Trophoblast cell (in vitro differentiated cells and primary cell): ENCODE measurements at regions not wholly inside any gene's neighbourhood (a gene's known extent, or its start where the extent isn't known, plus 50 kb on each side); places are given as distances from the start of the nearest gene placed in this dataset.

Experiments used
- DNase-seq, 2 donors: peaks; one replicate each; pipeline ENCODE4 v3.0.0-alpha.2; 2016
- H2AFZ ChIP-seq: 2 replicates; pipeline ENCODE4 v1.6.1; 2013; ENCODE audit warnings: low read length, moderate library complexity, mild to moderate bottlenecking; ENCODE audit not compliant: insufficient read depth, poor library complexity
- H2AK5ac ChIP-seq: 2 replicates; pipeline ENCODE4 v1.6.1; 2013; ENCODE audit warnings: mild to moderate bottlenecking, low read length
- H2BK120ac ChIP-seq: 2 replicates; pipeline ENCODE4 v1.6.1; 2013; ENCODE audit warnings: low read length, mild to moderate bottlenecking, moderate library complexity; ENCODE audit not compliant: insufficient read depth, poor library complexity
- H2BK12ac ChIP-seq: 2 replicates; pipeline ENCODE4 v1.6.1; 2013; ENCODE audit warnings: mild to moderate bottlenecking, low read length, moderate library complexity
- H2BK5ac ChIP-seq: 2 replicates; pipeline ENCODE4 v1.6.1; 2013; ENCODE audit warnings: low read length, low read depth, moderate library complexity, mild to moderate bottlenecking; ENCODE audit not compliant: poor library complexity
- H3K14ac ChIP-seq: 2 replicates; pipeline ENCODE4 v1.6.1; 2013; ENCODE audit warnings: mild to moderate bottlenecking, low read length
- H3K18ac ChIP-seq: 2 replicates; pipeline ENCODE4 v1.6.1; 2013; ENCODE audit warnings: mild to moderate bottlenecking, low read length
- H3K23ac ChIP-seq: 2 replicates; pipeline ENCODE4 v1.6.1; 2013; ENCODE audit warnings: low read length
- H3K27ac ChIP-seq: 2 replicates; pipeline ENCODE4 v1.5.1; 2013; ENCODE audit warnings: low read depth, mild to moderate bottlenecking, inconsistent platforms, low read length, moderate library complexity
- H3K27me3 ChIP-seq: 2 replicates; pipeline ENCODE4 v1.6.1; 2013; ENCODE audit warnings: inconsistent platforms, mild to moderate bottlenecking, low read length, moderate library complexity; ENCODE audit not compliant: insufficient read depth
- H3K36me3 ChIP-seq, 2 experiments: 1 replicate in 1 of 2; 2 replicates in 1 of 2; pipeline ENCODE4 v1.6.1; 2013; ENCODE audit warnings: low read length in 2 of 2, mild to moderate bottlenecking in 2 of 2, moderate library complexity in 1 of 2; ENCODE audit not compliant: insufficient read depth in 2 of 2, control insufficient read depth in 1 of 2
- H3K4ac ChIP-seq: 2 replicates; pipeline ENCODE4 v1.6.1; 2013; ENCODE audit warnings: low read depth, mild to moderate bottlenecking, low read length, moderate library complexity
- H3K4me1 ChIP-seq, 2 experiments: 1 replicate in 1 of 2; 2 replicates in 1 of 2; pipeline ENCODE4 v1.6.1; 2013; ENCODE audit warnings: low read length in 2 of 2, mild to moderate bottlenecking in 2 of 2, moderate library complexity in 1 of 2; ENCODE audit not compliant: insufficient read depth in 2 of 2, control insufficient read depth in 1 of 2
- H3K4me2 ChIP-seq: 2 replicates; pipeline ENCODE4 v1.6.1; 2013; ENCODE audit warnings: inconsistent platforms, mild to moderate bottlenecking, low read length, moderate library complexity
- H3K4me3 ChIP-seq: 2 replicates; pipeline ENCODE4 v1.5.1; 2013; ENCODE audit warnings: mild to moderate bottlenecking, low read depth, low read length, inconsistent platforms
- H3K79me1 ChIP-seq: one replicate; pipeline ENCODE4 v1.6.1; 2013; ENCODE audit warnings: low read length
- H3K79me2 ChIP-seq: 2 replicates; pipeline ENCODE4 v1.6.1; 2013; ENCODE audit warnings: low read length, mild to moderate bottlenecking; ENCODE audit not compliant: control insufficient read depth, insufficient read depth, poor library complexity
- H3K9ac ChIP-seq: 2 replicates; pipeline ENCODE4 v1.6.1; 2013; ENCODE audit warnings: mild to moderate bottlenecking, low read length
- H3K9me3 ChIP-seq: 2 replicates; pipeline ENCODE4 v1.6.1; 2013; ENCODE audit warnings: low read depth, mild to moderate bottlenecking, control low read depth, inconsistent platforms, low read length; ENCODE audit not compliant: insufficient read depth
- H4K12ac ChIP-seq: 2 replicates; pipeline ENCODE4 v1.6.1; 2013; ENCODE audit warnings: low read depth, mild to moderate bottlenecking, low read length, moderate library complexity
- H4K8ac ChIP-seq: 2 replicates; pipeline ENCODE4 v1.6.1; 2013; ENCODE audit warnings: low read depth, mild to moderate bottlenecking, low read length, moderate library complexity
- H4K91ac ChIP-seq: one replicate; pipeline ENCODE4 v1.6.1; 2013; ENCODE audit warnings: low read depth, mild to moderate bottlenecking, low read length, moderate library complexity
- WGBS: extraction: QIAGEN DNeasy Blood & Tissue Kit; methylation state at CpG from one replicate; pipeline ENCODE4 v1.1.7; 2013; ENCODE audit warnings: missing lambda C conversion rate; ENCODE audit not compliant: insufficient read length, insufficient coverage; ENCODE audit errors: extremely low coverage; 5-methylcytosine and 5-hydroxymethylcytosine counted together

- DNase-seq: no peak
- no CpG with 5 or more reads among the region's 7 CpGs for WGBS
- Histone ChIP-seq H3K27me3 (no peaks in the 10 kb centered on the region), H2AFZ (no peak overlapping the region), H3K79me1 (no peaks in the 10 kb centered on the region), H3K14ac (no peak overlapping the region), H3K79me2 (no peaks in the 10 kb centered on the region), H4K91ac (no peak overlapping the region), H3K4me1 (peaks cover 0 to 2% of the 10 kb centered on the region in 2 experiments), H2BK5ac (no peak overlapping the region), H3K9me3 (no peaks in the 10 kb centered on the region), H3K18ac (no peak overlapping the region), H4K12ac (no peak overlapping the region), H3K27ac (no peak overlapping the region), H3K23ac (no peak overlapping the region), H3K4me3 (no peak overlapping the region), H3K4me2 (no peak overlapping the region), H4K8ac (no peak overlapping the region), H2AK5ac (no peak overlapping the region), H3K9ac (no peak overlapping the region), H3K4ac (no peak overlapping the region), H2BK120ac (no peak overlapping the region), H2BK12ac (no peak overlapping the region), H3K36me3 (no peaks in the 10 kb centered on the region)
These were observed 395.2 kb downstream of the RAD51AP2 start for GRCh38 chr2:17122887-17123501.

DNA sequence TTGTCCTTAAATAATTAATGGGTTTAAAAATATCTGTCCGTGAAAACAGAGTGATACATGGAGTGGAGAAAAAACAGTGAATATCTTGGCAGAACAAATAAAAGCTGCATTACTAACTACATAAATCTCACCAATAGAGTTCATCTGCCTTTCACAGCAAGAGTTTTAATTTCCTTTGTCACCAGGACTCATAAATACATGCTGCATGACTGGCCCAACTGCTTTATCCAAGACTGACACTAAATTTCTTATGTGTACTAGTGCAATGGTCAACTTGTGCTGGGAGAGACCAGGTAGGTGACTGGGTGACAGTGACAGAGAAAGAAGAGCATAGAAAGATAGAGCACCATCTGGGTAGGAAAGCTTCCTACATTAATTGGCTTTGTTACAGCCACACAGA, 402.8 kb downstream of the RAD51AP2 start:
- Histone ChIP-seq H2BK120ac (no peak overlapping the region), H2AK5ac (no peak overlapping the region), H4K8ac (no peak overlapping the region), H2BK5ac (no peak overlapping the region), H3K9ac (no peak overlapping the region), H3K79me2 (no peaks in the 10 kb centered on the region), H3K27me3 (no peaks in the 10 kb centered on the region), H4K12ac (no peak overlapping the region), H3K9me3 (no peaks in the 10 kb centered on the region), H3K79me1 (no peaks in the 10 kb centered on the region), H3K23ac (no peak overlapping the region), H3K4me2 (no peak overlapping the region), H3K4ac (no peak overlapping the region), H3K36me3 (no peaks in the 10 kb centered on the region), H2AFZ (no peak overlapping the region), H2BK12ac (no peak overlapping the region), H4K91ac (no peak overlapping the region), H3K18ac (no peak overlapping the region), H3K27ac (no peak overlapping the region), H3K4me3 (no peak overlapping the region), H3K4me1 (no peaks in the 10 kb centered on the region), H3K14ac (no peak overlapping the region)
- no CpG with 5 or more reads among the region's 1 CpG for WGBS
- DNase-seq: no peak

- Histone ChIP-seq H3K23ac (no peak overlapping the region), H3K9me3 (no peaks in the 10 kb centered on the region), H3K36me3 (no peaks in the 10 kb centered on the region), H3K4me3 (no peak overlapping the region), H3K9ac (no peak overlapping the region), H2BK120ac (no peak overlapping the region), H2BK12ac (no peak overlapping the region), H4K91ac (no peak overlapping the region), H3K18ac (no peak overlapping the region), H3K4me2 (no peak overlapping the region), H3K27me3 (no peaks in the 10 kb centered on the region), H2AFZ (no peak overlapping the region), H2AK5ac (no peak overlapping the region), H4K12ac (no peak overlapping the region), H2BK5ac (no peak overlapping the region), H3K79me2 (no peaks in the 10 kb centered on the region), H3K4me1 (no peaks in the 10 kb centered on the region), H3K79me1 (no peaks in the 10 kb centered on the region), H3K14ac (no peak overlapping the region), H3K27ac (no peak overlapping the region), H3K4ac (no peak overlapping the region), H4K8ac (no peak overlapping the region)
- WGBS: no CpG with 5 or more reads among the region's 2 CpGs
- DNase-seq: no peak
These were observed 403.2 kb downstream of the RAD51AP2 start for GRCh38 chr2:17115042-17115441.

- Histone ChIP-seq H3K4me1 (no peaks in the 10 kb centered on the region), H2BK120ac (no peak overlapping the region), H2AFZ (no peak overlapping the region), H3K9ac (no peak overlapping the region), H2BK12ac (no peak overlapping the region), H3K14ac (no peak overlapping the region), H4K12ac (no peak overlapping the region), H3K36me3 (no peaks in the 10 kb centered on the region), H3K79me2 (no peaks in the 10 kb centered on the region), H3K18ac (no peak overlapping the region), H2AK5ac (no peak overlapping the region), H4K91ac (no peak overlapping the region), H3K9me3 (no peaks in the 10 kb centered on the region), H3K23ac (no peak overlapping the region), H3K27me3 (no peaks in the 10 kb centered on the region), H3K4me3 (no peak overlapping the region), H4K8ac (no peak overlapping the region), H3K4me2 (no peak overlapping the region), H3K27ac (no peak overlapping the region), H2BK5ac (no peak overlapping the region), H3K79me1 (no peaks in the 10 kb centered on the region), H3K4ac (no peak overlapping the region)
- no peak for DNase-seq
- no CpG with 5 or more reads among the region's 2 CpGs for WGBS
These were observed 410.4 kb downstream of the RAD51AP2 start for GRCh38 chr2:17107871-17108270.
